ENCODE measurements at regions not wholly inside any gene's neighbourhood (a gene's known extent, or its start where the extent isn't known, plus 50 kb on each side); places are given as distances from the start of the nearest gene placed in this dataset.

DNA sequence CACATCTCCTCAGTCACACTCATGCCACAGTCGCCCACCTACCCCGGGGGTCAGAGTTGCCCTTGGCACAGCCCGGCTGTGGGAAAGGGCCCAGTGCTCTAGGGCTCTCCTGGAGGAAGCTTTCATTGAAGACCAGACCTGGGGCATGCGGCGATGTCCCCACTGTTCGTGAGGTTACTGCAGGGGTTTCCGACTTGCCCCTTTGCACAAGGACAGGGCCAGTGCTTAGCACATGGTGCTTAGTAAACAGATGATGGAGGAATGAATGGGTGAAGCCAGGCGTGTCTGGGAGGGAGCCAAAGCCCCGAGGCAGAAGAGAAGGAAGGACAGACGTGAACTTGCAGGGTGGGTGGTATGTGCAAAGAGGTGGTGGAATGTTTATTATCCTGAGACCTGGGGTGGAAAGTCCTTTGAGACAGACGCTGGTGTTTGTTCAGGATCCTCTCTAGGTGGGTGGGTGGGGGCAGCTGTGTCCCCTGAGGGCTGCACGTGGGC lies 205.9 kb upstream of the ARL4C start:
- no peaks in the 10 kb centered on the region for H3K79me2 ChIP-seq (replicated peaks; ENCODE audit: insufficient read depth, low read length)
- H2AFZ ChIP-seq (ENCODE audit: low read depth, low read length): no peak overlapping the region
- no peak overlapping the region for H3K4me2 ChIP-seq (ENCODE audit: low read length)
- no peaks in the 10 kb centered on the region for H3K9me3 ChIP-seq (ENCODE audit: low read length)
- no peak overlapping the region for H3K4me3 ChIP-seq (ENCODE audit: low read length)
- H3K27ac ChIP-seq (ENCODE audit: low read length): no peak overlapping the region
- H4K20me1 ChIP-seq (ENCODE audit: insufficient read depth): no peaks in the 10 kb centered on the region
- H3K27me3 ChIP-seq (ENCODE audit: insufficient read depth, low read depth, low read length): no peaks in the 10 kb centered on the region
- TF ChIP-seq EP300 (conservative IDR thresholded peaks at IDR 0.05; ENCODE audit: poor library complexity, severe bottlenecking): no peak
- TF ChIP-seq MXI1 (conservative IDR thresholded peaks at IDR 0.05; ENCODE audit: poor library complexity, severe bottlenecking): no peak
- TF ChIP-seq RAD21 (conservative IDR thresholded peaks at IDR 0.05): no peak
- TF ChIP-seq, protein P1, sequence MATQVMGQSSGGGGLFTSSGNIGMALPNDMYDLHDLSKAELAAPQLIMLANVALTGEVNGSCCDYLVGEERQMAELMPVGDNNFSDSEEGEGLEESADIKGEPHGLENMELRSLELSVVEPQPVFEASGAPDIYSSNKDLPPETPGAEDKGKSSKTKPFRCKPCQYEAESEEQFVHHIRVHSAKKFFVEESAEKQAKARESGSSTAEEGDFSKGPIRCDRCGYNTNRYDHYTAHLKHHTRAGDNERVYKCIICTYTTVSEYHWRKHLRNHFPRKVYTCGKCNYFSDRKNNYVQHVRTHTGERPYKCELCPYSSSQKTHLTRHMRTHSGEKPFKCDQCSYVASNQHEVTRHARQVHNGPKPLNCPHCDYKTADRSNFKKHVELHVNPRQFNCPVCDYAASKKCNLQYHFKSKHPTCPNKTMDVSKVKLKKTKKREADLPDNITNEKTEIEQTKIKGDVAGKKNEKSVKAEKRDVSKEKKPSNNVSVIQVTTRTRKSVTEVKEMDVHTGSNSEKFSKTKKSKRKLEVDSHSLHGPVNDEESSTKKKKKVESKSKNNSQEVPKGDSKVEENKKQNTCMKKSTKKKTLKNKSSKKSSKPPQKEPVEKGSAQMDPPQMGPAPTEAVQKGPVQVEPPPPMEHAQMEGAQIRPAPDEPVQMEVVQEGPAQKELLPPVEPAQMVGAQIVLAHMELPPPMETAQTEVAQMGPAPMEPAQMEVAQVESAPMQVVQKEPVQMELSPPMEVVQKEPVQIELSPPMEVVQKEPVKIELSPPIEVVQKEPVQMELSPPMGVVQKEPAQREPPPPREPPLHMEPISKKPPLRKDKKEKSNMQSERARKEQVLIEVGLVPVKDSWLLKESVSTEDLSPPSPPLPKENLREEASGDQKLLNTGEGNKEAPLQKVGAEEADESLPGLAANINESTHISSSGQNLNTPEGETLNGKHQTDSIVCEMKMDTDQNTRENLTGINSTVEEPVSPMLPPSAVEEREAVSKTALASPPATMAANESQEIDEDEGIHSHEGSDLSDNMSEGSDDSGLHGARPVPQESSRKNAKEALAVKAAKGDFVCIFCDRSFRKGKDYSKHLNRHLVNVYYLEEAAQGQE (IDR thresholded peaks at IDR 0.05; ENCODE audit: borderline replicate concordance): no peak
- TF ChIP-seq, protein P2, sequence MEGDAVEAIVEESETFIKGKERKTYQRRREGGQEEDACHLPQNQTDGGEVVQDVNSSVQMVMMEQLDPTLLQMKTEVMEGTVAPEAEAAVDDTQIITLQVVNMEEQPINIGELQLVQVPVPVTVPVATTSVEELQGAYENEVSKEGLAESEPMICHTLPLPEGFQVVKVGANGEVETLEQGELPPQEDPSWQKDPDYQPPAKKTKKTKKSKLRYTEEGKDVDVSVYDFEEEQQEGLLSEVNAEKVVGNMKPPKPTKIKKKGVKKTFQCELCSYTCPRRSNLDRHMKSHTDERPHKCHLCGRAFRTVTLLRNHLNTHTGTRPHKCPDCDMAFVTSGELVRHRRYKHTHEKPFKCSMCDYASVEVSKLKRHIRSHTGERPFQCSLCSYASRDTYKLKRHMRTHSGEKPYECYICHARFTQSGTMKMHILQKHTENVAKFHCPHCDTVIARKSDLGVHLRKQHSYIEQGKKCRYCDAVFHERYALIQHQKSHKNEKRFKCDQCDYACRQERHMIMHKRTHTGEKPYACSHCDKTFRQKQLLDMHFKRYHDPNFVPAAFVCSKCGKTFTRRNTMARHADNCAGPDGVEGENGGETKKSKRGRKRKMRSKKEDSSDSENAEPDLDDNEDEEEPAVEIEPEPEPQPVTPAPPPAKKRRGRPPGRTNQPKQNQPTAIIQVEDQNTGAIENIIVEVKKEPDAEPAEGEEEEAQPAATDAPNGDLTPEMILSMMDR (IDR thresholded peaks at IDR 0.05; ENCODE audit: poor library complexity, severe bottlenecking): no peak
- no peak for TF ChIP-seq POLR2AphosphoS5 (IDR thresholded peaks at IDR 0.05)
- no peak for TF ChIP-seq TAF1 (IDR thresholded peaks at IDR 0.05; ENCODE audit: low read depth)
- no peak for TF ChIP-seq SMC3 (conservative IDR thresholded peaks at IDR 0.05; ENCODE audit: poor library complexity)
- no peaks in the 10 kb centered on the region for H3K9me2 ChIP-seq (ENCODE audit: insufficient read depth, low read length)
- H3K36me3 ChIP-seq (ENCODE audit: insufficient read depth, low read length): no peaks in the 10 kb centered on the region
- H3K9ac ChIP-seq (ENCODE audit: low read length): no peak overlapping the region
- H3F3A ChIP-seq (ENCODE audit: insufficient read depth, low read length, poor library complexity, severe bottlenecking): no peaks in the 10 kb centered on the region

DNA sequence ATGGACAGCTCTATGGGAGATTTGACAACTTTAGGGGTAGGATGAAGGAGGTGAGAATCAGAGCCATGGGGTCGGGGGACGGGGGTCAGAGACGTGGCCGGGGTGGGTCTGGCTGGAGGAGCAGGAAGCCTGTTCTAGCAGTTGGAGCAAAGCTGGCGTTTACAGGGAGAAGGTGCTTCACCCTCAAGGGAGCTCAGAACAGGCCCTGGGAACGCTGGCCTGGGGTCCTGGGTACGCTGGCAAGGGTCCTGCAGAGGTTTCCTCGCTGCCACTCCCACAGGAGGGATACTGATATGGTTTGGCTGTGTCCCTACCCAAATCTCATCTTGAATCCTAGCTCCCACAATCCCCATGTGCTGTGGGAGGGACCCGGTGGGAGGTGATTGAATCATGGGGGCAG lies 205.0 kb upstream of the ARL4C start:
- Histone ChIP-seq H3K79me2 (replicated peaks; ENCODE audit: insufficient read depth, low read length) (no peaks in the 10 kb centered on the region), H4K20me1 (ENCODE audit: insufficient read depth) (no peaks in the 10 kb centered on the region), H3K4me2 (ENCODE audit: low read length) (no peak overlapping the region), H3K27me3 (ENCODE audit: insufficient read depth, low read depth, low read length) (no peaks in the 10 kb centered on the region), H3K9ac (ENCODE audit: low read length) (no peak overlapping the region), H3K27ac (ENCODE audit: low read length) (no peak overlapping the region), H3K9me2 (ENCODE audit: insufficient read depth, low read length) (no peaks in the 10 kb centered on the region), H2AFZ (ENCODE audit: low read depth, low read length) (no peak overlapping the region), H3F3A (ENCODE audit: insufficient read depth, low read length, poor library complexity, severe bottlenecking) (no peaks in the 10 kb centered on the region), H3K4me3 (ENCODE audit: low read length) (no peak overlapping the region), H3K9me3 (ENCODE audit: low read length) (no peaks in the 10 kb centered on the region), H3K36me3 (ENCODE audit: insufficient read depth, low read length) (no peaks in the 10 kb centered on the region)
- TF ChIP-seq MXI1 (conservative IDR thresholded peaks at IDR 0.05; ENCODE audit: poor library complexity, severe bottlenecking) (no peak), TAF1 (IDR thresholded peaks at IDR 0.05; ENCODE audit: low read depth) (no peak)
- TF ChIP-seq, protein P1 (IDR thresholded peaks at IDR 0.05; ENCODE audit: borderline replicate concordance): no peak
